ENCODE measurements at regions not wholly inside any gene's neighbourhood (a gene's known extent, or its start where the extent isn't known, plus 50 kb on each side); places are given as distances from the start of the nearest gene placed in this dataset.

GRCh38 chr12:64943686-64944085 is 119.2 kb downstream of the TBC1D30 start:
- TF ChIP-seq POLR2AphosphoS5 (IDR thresholded peaks at IDR 0.05; ENCODE audit: low read depth, low read length): no peak
- no peak for TF ChIP-seq FOXP2 (optimal IDR thresholded peaks at IDR 0.05; ENCODE audit: borderline replicate concordance, extremely low read depth, extremely low read length, insufficient read depth)

GRCh38 chr12:64944966-64945365 is 120.5 kb downstream of the TBC1D30 start:
- TF ChIP-seq POLR2AphosphoS5 (IDR thresholded peaks at IDR 0.05; ENCODE audit: low read depth, low read length) (no peak), SIN3A (IDR thresholded peaks at IDR 0.05; ENCODE audit: borderline replicate concordance, insufficient read depth, low read length) (no peak)

GRCh38 chr12:64946132-64946829 is 121.8 kb downstream of the TBC1D30 start:
- TF ChIP-seq POLR2AphosphoS5 (IDR thresholded peaks at IDR 0.05; ENCODE audit: low read depth, low read length) (no peak), TAF1 (IDR thresholded peaks at IDR 0.05; ENCODE audit: borderline replicate concordance, insufficient read depth, low read length) (no peak), SIN3A (IDR thresholded peaks at IDR 0.05; ENCODE audit: borderline replicate concordance, insufficient read depth, low read length) (0 out of 2 replicates have a peak, but pooled peaks have one; percentile 50), FOXP2 (optimal IDR thresholded peaks at IDR 0.05; ENCODE audit: borderline replicate concordance, extremely low read depth, extremely low read length, insufficient read depth) (no peak)

- TF ChIP-seq POLR2AphosphoS5 (IDR thresholded peaks at IDR 0.05; ENCODE audit: low read depth, low read length): no peak
Observed at GRCh38 chr12:64950711-64951298, 126.4 kb downstream of the TBC1D30 start.

GRCh38 chr12:64951944-64952343 is 127.5 kb downstream of the TBC1D30 start:
- no peak for TF ChIP-seq POLR2AphosphoS5 (IDR thresholded peaks at IDR 0.05; ENCODE audit: low read depth, low read length)
- no peak for TF ChIP-seq TAF1 (IDR thresholded peaks at IDR 0.05; ENCODE audit: borderline replicate concordance, insufficient read depth, low read length)
- TF ChIP-seq REST (IDR thresholded peaks at IDR 0.05; ENCODE audit: insufficient read depth in 1 of 2, low read depth in 2 of 2, low read length in 2 of 2): no peak
- no peak for TF ChIP-seq SIN3A (IDR thresholded peaks at IDR 0.05; ENCODE audit: borderline replicate concordance, insufficient read depth, low read length)
- TF ChIP-seq FOXP2 (optimal IDR thresholded peaks at IDR 0.05; ENCODE audit: borderline replicate concordance, extremely low read depth, extremely low read length, insufficient read depth): no peak

- TF ChIP-seq POLR2AphosphoS5 (IDR thresholded peaks at IDR 0.05; ENCODE audit: low read depth, low read length): no peak
- TF ChIP-seq REST (IDR thresholded peaks at IDR 0.05; ENCODE audit: insufficient read depth in 1 of 2, low read depth in 2 of 2, low read length in 2 of 2): no peak
- TF ChIP-seq FOXP2 (optimal IDR thresholded peaks at IDR 0.05; ENCODE audit: borderline replicate concordance, extremely low read depth, extremely low read length, insufficient read depth): no peak
- TF ChIP-seq TAF1 (IDR thresholded peaks at IDR 0.05; ENCODE audit: borderline replicate concordance, insufficient read depth, low read length): no peak
- no peak for TF ChIP-seq SIN3A (IDR thresholded peaks at IDR 0.05; ENCODE audit: borderline replicate concordance, insufficient read depth, low read length)
Observed at GRCh38 chr12:64955746-64956145, 131.3 kb downstream of the TBC1D30 start.

- TF ChIP-seq POLR2AphosphoS5 (IDR thresholded peaks at IDR 0.05; ENCODE audit: low read depth, low read length) (no peak), SIN3A (IDR thresholded peaks at IDR 0.05; ENCODE audit: borderline replicate concordance, insufficient read depth, low read length) (no peak), TAF1 (IDR thresholded peaks at IDR 0.05; ENCODE audit: borderline replicate concordance, insufficient read depth, low read length) (no peak), FOXP2 (optimal IDR thresholded peaks at IDR 0.05; ENCODE audit: borderline replicate concordance, extremely low read depth, extremely low read length, insufficient read depth) (no peak), REST (IDR thresholded peaks at IDR 0.05; ENCODE audit: insufficient read depth in 1 of 2, low read depth in 2 of 2, low read length in 2 of 2) (no peak)
Observed at GRCh38 chr12:64965920-64966319, 141.5 kb downstream of the TBC1D30 start.
